ENCODE measurements at regions not wholly inside any gene's neighbourhood (a gene's known extent, or its start where the extent isn't known, plus 50 kb on each side); places are given as distances from the start of the nearest gene placed in this dataset.
"Not testable (repeated sequence)": the region's sequence is repeated elsewhere in the genome, so short reads cannot be mapped to it uniquely, and the experiment has no call there.

DNA sequence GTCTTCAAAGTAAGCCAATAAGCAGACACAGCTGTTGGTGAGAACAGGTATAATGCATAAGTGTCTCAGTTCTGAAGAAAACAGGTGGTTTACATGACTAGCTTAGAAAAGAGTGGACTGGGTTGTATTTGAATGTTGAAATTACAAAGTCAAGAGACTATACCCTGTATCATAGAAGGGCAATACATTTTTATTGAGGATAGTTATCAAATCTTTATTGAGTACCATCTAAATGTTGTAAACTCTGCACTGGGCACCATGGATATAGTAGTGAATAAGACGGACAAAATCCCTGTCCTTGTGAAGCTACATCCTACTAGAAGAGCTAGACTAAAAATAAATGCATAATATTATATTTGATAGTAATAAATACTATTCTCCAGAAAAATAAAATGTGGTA lies 88.5 kb upstream of the CDC42EP3 start:
- TF ChIP-seq, protein P1, sequence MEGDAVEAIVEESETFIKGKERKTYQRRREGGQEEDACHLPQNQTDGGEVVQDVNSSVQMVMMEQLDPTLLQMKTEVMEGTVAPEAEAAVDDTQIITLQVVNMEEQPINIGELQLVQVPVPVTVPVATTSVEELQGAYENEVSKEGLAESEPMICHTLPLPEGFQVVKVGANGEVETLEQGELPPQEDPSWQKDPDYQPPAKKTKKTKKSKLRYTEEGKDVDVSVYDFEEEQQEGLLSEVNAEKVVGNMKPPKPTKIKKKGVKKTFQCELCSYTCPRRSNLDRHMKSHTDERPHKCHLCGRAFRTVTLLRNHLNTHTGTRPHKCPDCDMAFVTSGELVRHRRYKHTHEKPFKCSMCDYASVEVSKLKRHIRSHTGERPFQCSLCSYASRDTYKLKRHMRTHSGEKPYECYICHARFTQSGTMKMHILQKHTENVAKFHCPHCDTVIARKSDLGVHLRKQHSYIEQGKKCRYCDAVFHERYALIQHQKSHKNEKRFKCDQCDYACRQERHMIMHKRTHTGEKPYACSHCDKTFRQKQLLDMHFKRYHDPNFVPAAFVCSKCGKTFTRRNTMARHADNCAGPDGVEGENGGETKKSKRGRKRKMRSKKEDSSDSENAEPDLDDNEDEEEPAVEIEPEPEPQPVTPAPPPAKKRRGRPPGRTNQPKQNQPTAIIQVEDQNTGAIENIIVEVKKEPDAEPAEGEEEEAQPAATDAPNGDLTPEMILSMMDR (IDR thresholded peaks at IDR 0.05), result not testable (repeated sequence)
- TF ChIP-seq POLR2A (IDR thresholded peaks at IDR 0.05), result not testable (repeated sequence)
